GM06990 (cell line): ENCODE measurements at regions not wholly inside any gene's neighbourhood (a gene's known extent, or its start where the extent isn't known, plus 50 kb on each side); places are given as distances from the start of the nearest gene placed in this dataset.

Experiments used
- DNase-seq: peaks from one replicate; pipeline ENCODE4 v3.0.0-alpha.2; 2011; ENCODE audit not compliant: insufficient read length; ENCODE audit errors: extremely low read depth
- H3K27me3 ChIP-seq: replicated peaks from 2 replicates; pipeline ENCODE4 v1.6.0; 2011; ENCODE audit warnings: low read length; ENCODE audit not compliant: control insufficient read depth, insufficient read depth
- H3K36me3 ChIP-seq: 2 replicates; pipeline ENCODE4 v1.5.1; 2011; ENCODE audit warnings: low read length; ENCODE audit not compliant: control insufficient read depth, insufficient read depth
- H3K4me3 ChIP-seq: replicated peaks from 2 replicates; pipeline ENCODE4 v1.5.1; 2011; ENCODE audit warnings: low read depth, mild to moderate bottlenecking, control low read depth, low read length
- CTCF ChIP-seq: IDR thresholded peaks from 2 replicates; pipeline ENCODE4 v1.5.1; 2011; ENCODE audit warnings: low read length, control low read depth, mild to moderate bottlenecking, inconsistent platforms; ENCODE audit not compliant: insufficient read depth, poor library complexity, severe bottlenecking

GRCh38 chr12:60185060-60185459, 589.2 kb downstream of the SLC16A7 start:
- Histone ChIP-seq H3K4me3 (no peak overlapping the region), H3K27me3 (no peaks in the 10 kb centered on the region), H3K36me3 (no peaks in the 10 kb centered on the region)
- TF ChIP-seq CTCF, result no peak
- no peak for DNase-seq

- Histone ChIP-seq H3K4me3 (no peak overlapping the region), H3K36me3 (no peaks in the 10 kb centered on the region), H3K27me3 (no peaks in the 10 kb centered on the region)
- no peak for TF ChIP-seq CTCF
- DNase-seq, result no peak
Measured at GRCh38 chr12:60191271-60191670, 595.4 kb downstream of the SLC16A7 start.

DNA sequence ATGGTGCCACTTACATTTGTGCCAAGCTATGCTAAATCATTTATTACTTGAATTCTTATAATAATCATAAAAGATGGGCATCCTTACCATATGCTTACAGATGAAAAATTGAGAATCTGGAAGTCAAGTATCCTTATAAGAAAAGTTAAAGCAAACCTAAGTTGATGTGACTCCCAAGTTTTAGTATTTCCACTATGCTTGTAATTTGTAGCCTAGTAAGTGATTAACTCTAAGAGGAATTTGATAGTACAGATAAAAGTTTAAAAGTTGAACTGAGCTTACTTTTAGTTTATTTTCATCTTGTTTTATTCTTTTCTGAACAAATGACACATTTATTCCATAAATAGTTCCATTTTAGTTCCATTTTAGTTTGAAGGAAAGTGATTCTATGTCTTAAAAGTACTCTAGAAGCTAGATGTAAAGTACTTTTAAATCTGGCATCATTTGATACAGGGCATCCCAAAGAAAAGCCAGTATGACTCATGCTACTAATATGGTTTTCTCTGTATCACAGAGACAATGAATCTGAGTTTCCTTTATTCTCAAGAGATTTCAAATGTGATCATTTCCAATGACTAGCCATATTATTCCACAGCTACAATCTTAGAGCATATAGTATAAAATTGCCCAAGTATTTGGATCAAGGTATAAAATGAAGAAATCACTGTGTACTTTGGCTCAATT, 596.0 kb downstream of the SLC16A7 start:
- TF ChIP-seq CTCF, result no peak
- Histone ChIP-seq H3K4me3 (no peak overlapping the region), H3K36me3 (no peaks in the 10 kb centered on the region), H3K27me3 (no peaks in the 10 kb centered on the region)
- no peak for DNase-seq

GRCh38 chr12:60194678-60195077, 598.8 kb downstream of the SLC16A7 start:
- H3K4me3 ChIP-seq, result no peak overlapping the region
- no peaks in the 10 kb centered on the region for H3K27me3 ChIP-seq
- TF ChIP-seq CTCF, result no peak
- H3K36me3 ChIP-seq, result no peaks in the 10 kb centered on the region
- no peak for DNase-seq

- no peak for DNase-seq
- no peaks in the 10 kb centered on the region for H3K36me3 ChIP-seq
- no peak overlapping the region for H3K4me3 ChIP-seq
- H3K27me3 ChIP-seq, result no peaks in the 10 kb centered on the region
- TF ChIP-seq CTCF, result no peak
Measured at GRCh38 chr12:60195483-60195882, 599.7 kb downstream of the SLC16A7 start.

DNA sequence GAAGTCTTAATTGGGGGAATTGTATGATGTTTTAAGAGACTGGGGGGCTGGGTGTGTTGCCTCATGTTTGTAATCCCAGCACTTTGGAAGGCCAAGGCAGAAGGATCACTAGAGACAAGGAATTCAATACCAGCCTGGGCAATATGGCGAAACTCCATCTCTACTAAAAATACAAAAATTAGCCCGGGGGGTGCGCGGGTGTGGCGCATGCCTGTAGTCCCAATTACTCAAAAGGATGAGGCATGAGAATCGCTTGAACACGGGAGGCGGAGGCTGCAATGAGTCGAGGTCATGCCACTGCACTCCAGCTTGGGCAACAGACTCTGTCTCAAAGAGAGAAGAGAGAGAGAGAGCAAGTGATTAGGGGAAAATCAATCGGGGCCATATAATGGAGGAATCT, 600.5 kb downstream of the SLC16A7 start:
- Histone ChIP-seq H3K27me3 (no peaks in the 10 kb centered on the region), H3K36me3 (no peaks in the 10 kb centered on the region), H3K4me3 (no peak overlapping the region)
- DNase-seq, result no peak
- TF ChIP-seq CTCF, result no peak
